ENCODE measurements at regions not wholly inside any gene's neighbourhood (a gene's known extent, or its start where the extent isn't known, plus 50 kb on each side); places are given as distances from the start of the nearest gene placed in this dataset.
"Not testable (repeated sequence)": the region's sequence is repeated elsewhere in the genome, so short reads cannot be mapped to it uniquely, and the experiment has no call there.

GRCh38 chr20:29324516-29325303, 1932.8 kb upstream of the DEFB115 start:
- H3K4me3 ChIP-seq (ENCODE audit: low read length); H3K4me2 ChIP-seq (ENCODE audit: low read length); ATAC-seq; H3K27me3 ChIP-seq (ENCODE audit: low read length); H3F3A ChIP-seq (ENCODE audit: low read length, unreplicated experiment); H3K9ac ChIP-seq (ENCODE audit: low read length); H3K36me3 ChIP-seq (ENCODE audit: low read depth, low read length); H3K4me1 ChIP-seq (ENCODE audit: insufficient read depth, low read length); H3K9me3 ChIP-seq (ENCODE audit: low read length); BruUV-seq (replicated peaks); H3K9me2 ChIP-seq (replicated peaks; ENCODE audit: low read length); H2AFZ ChIP-seq (ENCODE audit: low read length); POLR2A ChIA-PET (ENCODE audit: unreplicated experiment); CTCF ChIA-PET; H3K27ac ChIP-seq (ENCODE audit: low read length); H3K79me2 ChIP-seq (ENCODE audit: low read length); H4K20me1 ChIP-seq (ENCODE audit: low read length); DNase-seq: not testable (repeated sequence)
- intact Hi-C loops (cut with micrococcal nuclease), result loop anchor here (10.0 kb wide), 1 partner anchor 1030 kb away; no protein-coding TSS in a partner anchor

- H3K4me1 ChIP-seq (ENCODE audit: insufficient read depth, low read length), result no peaks in the 10 kb centered on the region
- no peak overlapping the region for H2AFZ ChIP-seq (ENCODE audit: low read length)
- 0 out of 2 replicates have a peak, but pooled peaks cover 5% of the 10 kb centered on the region for H3K9me3 ChIP-seq (ENCODE audit: low read length)
- no TSS peak for BruUV-seq (replicated peaks)
- no peak overlapping the region for H3K27ac ChIP-seq (ENCODE audit: low read length)
- TF ChIP-seq EZH2 (IDR thresholded peaks at IDR 0.05; ENCODE audit: low read length, unreplicated experiment) (no peak), EZH2phosphoT487 (IDR thresholded peaks at IDR 0.05; ENCODE audit: borderline replicate concordance, low read length) (no peak), CTCF (conservative IDR thresholded peaks at IDR 0.05; ENCODE audit: low read depth, low read length) (no peak)
- H3K9me2 ChIP-seq (replicated peaks; ENCODE audit: low read length), result no peaks in the 10 kb centered on the region
- ATAC-seq (no peak), DNase-seq (no peak)
- H3K27me3 ChIP-seq (ENCODE audit: low read length), result peaks cover 9% of the 10 kb centered on the region; the same call in 1 of the 2 replicates
- CTCF ChIA-PET, result no interaction called here
- no peaks in the 10 kb centered on the region for H4K20me1 ChIP-seq (ENCODE audit: low read length)
- no peaks in the 10 kb centered on the region for H3K79me2 ChIP-seq (ENCODE audit: low read length)
- POLR2A ChIA-PET (ENCODE audit: unreplicated experiment), result no interaction called here
- no peaks in the 10 kb centered on the region for H3K36me3 ChIP-seq (ENCODE audit: low read depth, low read length)
- no peak overlapping the region for H3K9ac ChIP-seq (ENCODE audit: low read length)
- intact Hi-C loops (cut with micrococcal nuclease), result loop anchor here (10.0 kb wide), 1 partner anchor 1030 kb away; no protein-coding TSS in a partner anchor
- no peak overlapping the region for H3K4me3 ChIP-seq (ENCODE audit: low read length)
- no peaks in the 10 kb centered on the region for H3F3A ChIP-seq (ENCODE audit: low read length, unreplicated experiment)
- H3K4me2 ChIP-seq (ENCODE audit: low read length), result no peak overlapping the region
Observed at GRCh38 chr20:29325304-29325640, 1932.2 kb upstream of the DEFB115 start.

- H3K4me3 ChIP-seq (ENCODE audit: low read length); H4K20me1 ChIP-seq (ENCODE audit: low read length); H3F3A ChIP-seq (ENCODE audit: low read length, unreplicated experiment); ATAC-seq; H3K36me3 ChIP-seq (ENCODE audit: low read depth, low read length); BruUV-seq (replicated peaks); H3K9ac ChIP-seq (ENCODE audit: low read length); H3K4me1 ChIP-seq (ENCODE audit: insufficient read depth, low read length); H3K27me3 ChIP-seq (ENCODE audit: low read length); H3K9me2 ChIP-seq (replicated peaks; ENCODE audit: low read length); POLR2A ChIA-PET (ENCODE audit: unreplicated experiment); H3K9me3 ChIP-seq (ENCODE audit: low read length); CTCF ChIA-PET; DNase-seq; H3K79me2 ChIP-seq (ENCODE audit: low read length); H3K27ac ChIP-seq (ENCODE audit: low read length); H2AFZ ChIP-seq (ENCODE audit: low read length); H3K4me2 ChIP-seq (ENCODE audit: low read length): not testable (repeated sequence)
- intact Hi-C loops (cut with micrococcal nuclease), result loop anchor here (10.0 kb wide), 1 partner anchor 1029 kb away; no protein-coding TSS in a partner anchor
Observed at GRCh38 chr20:29325781-29326180, 1931.7 kb upstream of the DEFB115 start.
